ENCODE measurements at regions not wholly inside any gene's neighbourhood (a gene's known extent, or its start where the extent isn't known, plus 50 kb on each side); places are given as distances from the start of the nearest gene placed in this dataset.

GRCh38 chr2:8247905-8248622 is 433.8 kb upstream of the ID2 start:
- Histone ChIP-seq H3K4me3 (ENCODE audit: insufficient read depth in 1 of 2, low read depth in 1 of 2, low read length in 2 of 2) (peak overlapping the region in 1 of 2 experiments; percentile 48), H2BK120ac (ENCODE audit: low read depth, low read length) (no peak overlapping the region), H4K91ac (ENCODE audit: low read length) (no peak overlapping the region), H3K9me3 (ENCODE audit: control insufficient read depth, low read length) (peaks cover 7% of the 10 kb centered on the region), H3K79me1 (replicated peaks; ENCODE audit: low read length, poor library complexity, severe bottlenecking) (no peaks in the 10 kb centered on the region), H3K23ac (ENCODE audit: low read length in 2 of 2) (no peak overlapping the region), H3K36me3 (ENCODE audit: control insufficient read depth in 1 of 2, insufficient read depth in 2 of 2, low read depth in 1 of 2, low read length in 2 of 2) (no peaks in the 10 kb centered on the region), H3K4ac (ENCODE audit: low read depth in 1 of 2, low read length in 2 of 2) (no peak overlapping the region), H3K27ac (ENCODE audit: low read length, poor library complexity, severe bottlenecking) (no peak overlapping the region), H2BK5ac (ENCODE audit: low read depth, low read length, poor library complexity, severe bottlenecking) (no peak overlapping the region), H3K18ac (ENCODE audit: low read depth in 1 of 2, low read length in 2 of 2) (no peak overlapping the region), H3K9ac (ENCODE audit: low read length) (peak overlapping the region; percentile 80), H3K14ac (ENCODE audit: low read length in 2 of 2) (peak overlapping the region in 1 of 2 experiments; percentile 2), H2BK15ac (ENCODE audit: low read depth, poor library complexity, severe bottlenecking) (no peak overlapping the region), H2BK12ac (ENCODE audit: low read length in 2 of 2) (no peak overlapping the region), H4K8ac (ENCODE audit: low read length) (no peak overlapping the region), H2AFZ (ENCODE audit: low read depth, low read length) (peak overlapping the region; percentile 65), H3K27me3 (ENCODE audit: control insufficient read depth in 1 of 2, insufficient read depth in 1 of 2, low read length in 2 of 2) (no peaks in the 10 kb centered on the region), H3K4me1 (ENCODE audit: control insufficient read depth, insufficient read depth, low read depth, low read length) (peaks cover 6% of the 10 kb centered on the region), H2AK5ac (ENCODE audit: low read length, severe bottlenecking) (no peak overlapping the region), H3K4me2 (ENCODE audit: low read length, poor library complexity, severe bottlenecking) (no peak overlapping the region)
- WGBS = 69% methylated on average over 9 of the region's 11 CpGs
- peak; percentile 30 for DNase-seq

- Histone ChIP-seq H3K27ac (ENCODE audit: low read length, poor library complexity, severe bottlenecking) (no peak overlapping the region), H3K9me3 (ENCODE audit: control insufficient read depth, low read length) (peaks cover 3% of the 10 kb centered on the region), H2BK15ac (ENCODE audit: low read depth, poor library complexity, severe bottlenecking) (no peak overlapping the region), H2BK120ac (ENCODE audit: low read depth, low read length) (no peak overlapping the region), H3K23ac (ENCODE audit: low read length in 2 of 2) (no peak overlapping the region), H3K79me1 (replicated peaks; ENCODE audit: low read length, poor library complexity, severe bottlenecking) (no peaks in the 10 kb centered on the region), H3K14ac (ENCODE audit: low read length in 2 of 2) (no peak overlapping the region), H2AK5ac (ENCODE audit: low read length, severe bottlenecking) (no peak overlapping the region), H3K36me3 (ENCODE audit: control insufficient read depth in 1 of 2, insufficient read depth in 2 of 2, low read depth in 1 of 2, low read length in 2 of 2) (no peaks in the 10 kb centered on the region), H2BK12ac (ENCODE audit: low read length in 2 of 2) (no peak overlapping the region), H3K4me1 (ENCODE audit: control insufficient read depth, insufficient read depth, low read depth, low read length) (peaks cover 6% of the 10 kb centered on the region), H3K4me3 (ENCODE audit: insufficient read depth in 1 of 2, low read depth in 1 of 2, low read length in 2 of 2) (peak overlapping the region in 1 of 2 experiments; percentile 48), H2AFZ (ENCODE audit: low read depth, low read length) (no peak overlapping the region), H3K27me3 (ENCODE audit: control insufficient read depth in 1 of 2, insufficient read depth in 1 of 2, low read length in 2 of 2) (no peaks in the 10 kb centered on the region), H3K4ac (ENCODE audit: low read depth in 1 of 2, low read length in 2 of 2) (no peak overlapping the region), H2BK5ac (ENCODE audit: low read depth, low read length, poor library complexity, severe bottlenecking) (no peak overlapping the region), H4K91ac (ENCODE audit: low read length) (no peak overlapping the region), H3K9ac (ENCODE audit: low read length) (peak overlapping the region; percentile 80), H3K4me2 (ENCODE audit: low read length, poor library complexity, severe bottlenecking) (no peak overlapping the region), H4K8ac (ENCODE audit: low read length) (no peak overlapping the region), H3K18ac (ENCODE audit: low read depth in 1 of 2, low read length in 2 of 2) (no peak overlapping the region)
- DNase-seq = peak; percentile 8
- WGBS = 100% methylated on average over 2 of the region's 2 CpGs
Measured at GRCh38 chr2:8248623-8248957, 433.3 kb upstream of the ID2 start.

DNA sequence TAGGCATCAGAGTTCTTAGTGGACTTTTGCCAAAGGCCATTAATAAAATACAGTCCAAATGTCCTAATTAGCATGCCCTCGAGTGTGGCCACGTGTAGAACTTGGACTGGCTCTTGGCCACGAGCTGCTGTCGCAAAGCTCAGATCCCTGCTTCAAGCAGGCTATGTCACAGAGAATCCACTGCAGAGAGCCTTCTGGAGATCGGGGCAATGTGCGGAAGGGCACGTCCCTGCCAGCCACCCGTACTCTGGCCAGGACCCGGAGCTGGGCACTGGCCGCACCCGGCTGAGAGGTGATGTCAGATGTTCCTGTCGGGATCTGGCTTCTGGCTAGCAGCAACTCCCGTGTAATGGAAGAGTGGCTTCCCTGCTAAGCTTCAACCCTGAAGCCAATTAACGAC is 432.7 kb upstream of the ID2 start:
- no peak for DNase-seq
- no peak overlapping the region for H2AK5ac ChIP-seq (ENCODE audit: low read length, severe bottlenecking)
- no peak overlapping the region for H2BK120ac ChIP-seq (ENCODE audit: low read depth, low read length)
- no peak overlapping the region for H2BK5ac ChIP-seq (ENCODE audit: low read depth, low read length, poor library complexity, severe bottlenecking)
- H3K4me2 ChIP-seq (ENCODE audit: low read length, poor library complexity, severe bottlenecking) = no peak overlapping the region
- no peak overlapping the region for H2AFZ ChIP-seq (ENCODE audit: low read depth, low read length)
- no peaks in the 10 kb centered on the region for H3K36me3 ChIP-seq (ENCODE audit: control insufficient read depth in 1 of 2, insufficient read depth in 2 of 2, low read depth in 1 of 2, low read length in 2 of 2)
- peaks cover 6% of the 10 kb centered on the region for H3K4me1 ChIP-seq (ENCODE audit: control insufficient read depth, insufficient read depth, low read depth, low read length)
- H3K9ac ChIP-seq (ENCODE audit: low read length) = peak overlapping the region; percentile 80
- H3K4me3 ChIP-seq (ENCODE audit: insufficient read depth in 1 of 2, low read depth in 1 of 2, low read length in 2 of 2) = peak overlapping the region in 1 of 2 experiments; percentile 48
- no peak overlapping the region for H3K27ac ChIP-seq (ENCODE audit: low read length, poor library complexity, severe bottlenecking)
- H2BK15ac ChIP-seq (ENCODE audit: low read depth, poor library complexity, severe bottlenecking) = no peak overlapping the region
- no peaks in the 10 kb centered on the region for H3K79me1 ChIP-seq (replicated peaks; ENCODE audit: low read length, poor library complexity, severe bottlenecking)
- H3K23ac ChIP-seq (ENCODE audit: low read length in 2 of 2) = no peak overlapping the region
- H3K27me3 ChIP-seq (ENCODE audit: control insufficient read depth in 1 of 2, insufficient read depth in 1 of 2, low read length in 2 of 2) = no peaks in the 10 kb centered on the region
- H3K18ac ChIP-seq (ENCODE audit: low read depth in 1 of 2, low read length in 2 of 2) = no peak overlapping the region
- no peak overlapping the region for H3K4ac ChIP-seq (ENCODE audit: low read depth in 1 of 2, low read length in 2 of 2)
- H3K9me3 ChIP-seq (ENCODE audit: control insufficient read depth, low read length) = no peaks in the 10 kb centered on the region
- H4K8ac ChIP-seq (ENCODE audit: low read length) = no peak overlapping the region
- H4K91ac ChIP-seq (ENCODE audit: low read length) = no peak overlapping the region
- H3K14ac ChIP-seq (ENCODE audit: low read length in 2 of 2) = no peak overlapping the region
- 90% methylated on average over 14 of the region's 14 CpGs for WGBS
- no peak overlapping the region for H2BK12ac ChIP-seq (ENCODE audit: low read length in 2 of 2)

DNA sequence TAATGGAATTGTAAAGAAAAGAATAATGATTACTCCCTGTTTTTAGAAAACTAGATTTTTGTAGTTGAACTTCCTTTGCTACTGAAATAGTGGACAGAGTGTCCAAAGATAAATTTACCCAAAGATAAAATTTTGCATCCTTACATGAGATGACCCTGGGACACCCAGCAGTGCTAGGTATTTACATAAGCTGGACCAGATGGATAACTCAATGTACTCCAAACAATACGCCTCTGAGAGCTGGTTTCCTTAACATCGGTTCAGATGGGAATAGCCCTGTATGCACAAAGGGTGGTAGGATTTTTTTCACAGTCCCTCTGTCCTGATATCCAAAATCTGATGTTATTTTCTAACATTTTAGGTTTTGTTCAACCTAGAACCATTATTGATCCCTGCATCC is 432.1 kb upstream of the ID2 start:
- 100% methylated on average over 2 of the region's 2 CpGs for WGBS
- no peak for DNase-seq
- Histone ChIP-seq H3K18ac (ENCODE audit: low read depth in 1 of 2, low read length in 2 of 2) (no peak overlapping the region), H3K4me2 (ENCODE audit: low read length, poor library complexity, severe bottlenecking) (no peak overlapping the region), H3K4me3 (ENCODE audit: insufficient read depth in 1 of 2, low read depth in 1 of 2, low read length in 2 of 2) (no peak overlapping the region), H3K14ac (ENCODE audit: low read length in 2 of 2) (no peak overlapping the region), H3K4me1 (ENCODE audit: control insufficient read depth, insufficient read depth, low read depth, low read length) (peaks cover 6% of the 10 kb centered on the region), H3K79me1 (replicated peaks; ENCODE audit: low read length, poor library complexity, severe bottlenecking) (no peaks in the 10 kb centered on the region), H3K9me3 (ENCODE audit: control insufficient read depth, low read length) (no peaks in the 10 kb centered on the region), H3K27me3 (ENCODE audit: control insufficient read depth in 1 of 2, insufficient read depth in 1 of 2, low read length in 2 of 2) (no peaks in the 10 kb centered on the region), H4K91ac (ENCODE audit: low read length) (no peak overlapping the region), H3K23ac (ENCODE audit: low read length in 2 of 2) (no peak overlapping the region), H3K4ac (ENCODE audit: low read depth in 1 of 2, low read length in 2 of 2) (no peak overlapping the region), H4K8ac (ENCODE audit: low read length) (no peak overlapping the region), H2AFZ (ENCODE audit: low read depth, low read length) (no peak overlapping the region), H2AK5ac (ENCODE audit: low read length, severe bottlenecking) (no peak overlapping the region), H3K36me3 (ENCODE audit: control insufficient read depth in 1 of 2, insufficient read depth in 2 of 2, low read depth in 1 of 2, low read length in 2 of 2) (no peaks in the 10 kb centered on the region), H2BK15ac (ENCODE audit: low read depth, poor library complexity, severe bottlenecking) (no peak overlapping the region), H2BK120ac (ENCODE audit: low read depth, low read length) (no peak overlapping the region), H3K9ac (ENCODE audit: low read length) (no peak overlapping the region), H2BK5ac (ENCODE audit: low read depth, low read length, poor library complexity, severe bottlenecking) (no peak overlapping the region), H3K27ac (ENCODE audit: low read length, poor library complexity, severe bottlenecking) (no peak overlapping the region), H2BK12ac (ENCODE audit: low read length in 2 of 2) (no peak overlapping the region)

Data from mesenchymal stem cell (in vitro differentiated cells and primary cell).